IMR-90 (cell line): ENCODE measurements at regions not wholly inside any gene's neighbourhood (a gene's known extent, or its start where the extent isn't known, plus 50 kb on each side); places are given as distances from the start of the nearest gene placed in this dataset.

Experiments
- ATAC-seq: fragments of 200-7000 bp; cut with Tn5 transposase; 2 replicates; pipeline ENCODE4 v1.9.1; 2020; ENCODE audit warnings: low read depth, mild to moderate bottlenecking, moderate library complexity
- BruUV-seq: library from RNA; stranded (reverse); fragments of 400-500 nt; replicated peaks from 2 replicates; lab custom pipeline; 2021; lab: Mats Ljungman, UMichigan
- CTCF ChIA-PET: fragments of 300-600 bp; formaldehyde crosslinking; extraction: SDS; loops from one replicate; lab custom pipeline; 2021; ENCODE audit warnings: antibody characterized with exemption; lab: Yijun Ruan, JAX
- POLR2A ChIA-PET: fragments of 300-600 bp; sonication (Branson Sonifier 250); formaldehyde crosslinking; loops from one replicate; lab custom pipeline; 2022; ENCODE audit warnings: antibody characterized with exemption; ENCODE audit not compliant: unreplicated experiment; lab: Charles Lee
- DNase-seq: peaks from one replicate; pipeline ENCODE4 v3.0.0; 2013
- H2AFZ ChIP-seq: replicated peaks from 2 replicates; pipeline ENCODE3; 2013; ENCODE audit warnings: low read length, mild to moderate bottlenecking; ENCODE audit not compliant: poor library complexity
- H2AK5ac ChIP-seq: 2 replicates; pipeline ENCODE4 v1.6.1; 2013; ENCODE audit warnings: low read depth, low read length, inconsistent platforms
- H2AK9ac ChIP-seq: replicated peaks from 2 replicates; pipeline ENCODE3; 2013; ENCODE audit warnings: mild to moderate bottlenecking, low read depth, low read length, moderate library complexity; ENCODE audit not compliant: poor library complexity
- H2BK120ac ChIP-seq: 2 replicates; pipeline ENCODE4 v1.6.1; 2013; ENCODE audit warnings: low read depth, low read length, inconsistent platforms
- H2BK15ac ChIP-seq: 3 replicates; pipeline ENCODE4 v1.6.1; 2013; ENCODE audit warnings: low read depth, low read length, inconsistent platforms
- H2BK20ac ChIP-seq: 2 replicates; pipeline ENCODE4 v1.6.1; 2013; ENCODE audit warnings: low read depth, mild to moderate bottlenecking, inconsistent platforms, low read length, moderate library complexity
- H2BK5ac ChIP-seq: 2 replicates; pipeline ENCODE4 v1.6.1; 2013; ENCODE audit warnings: mild to moderate bottlenecking, low read depth, low read length, inconsistent platforms; ENCODE audit not compliant: poor library complexity, severe bottlenecking
- H3K14ac ChIP-seq: replicated peaks from 2 replicates; pipeline ENCODE4 v1.6.1; 2013; ENCODE audit warnings: low read depth, low read length, inconsistent platforms
- H3K18ac ChIP-seq: 2 replicates; pipeline ENCODE4 v1.6.1; 2013; ENCODE audit warnings: low read depth, low read length, control low read depth
- H3K23ac ChIP-seq: 2 replicates; pipeline ENCODE4 v1.6.1; 2013; ENCODE audit warnings: low read depth, low read length, inconsistent platforms
- H3K27ac ChIP-seq: 2 replicates; pipeline ENCODE4 v1.5.1; 2013; ENCODE audit warnings: mild to moderate bottlenecking, control low read depth, low read length; ENCODE audit not compliant: insufficient read depth
- H3K27me3 ChIP-seq: 2 replicates; pipeline ENCODE4 v1.6.1; 2013; ENCODE audit warnings: low read length; ENCODE audit not compliant: control insufficient read depth, insufficient read depth
- H3K36me3 ChIP-seq: 2 replicates; pipeline ENCODE4 v1.6.1; 2013; ENCODE audit warnings: low read length, mixed read lengths; ENCODE audit not compliant: control insufficient read depth, insufficient read depth
- H3K4ac ChIP-seq: 2 replicates; pipeline ENCODE4 v1.6.1; 2013; ENCODE audit warnings: low read depth, low read length, inconsistent platforms
- H3K4me1 ChIP-seq: 2 replicates; pipeline ENCODE4 v1.6.1; 2013; ENCODE audit warnings: low read length, mixed read lengths; ENCODE audit not compliant: control insufficient read depth, insufficient read depth
- H3K4me2 ChIP-seq: 2 replicates; pipeline ENCODE4 v1.6.1; 2013; ENCODE audit warnings: low read depth, mild to moderate bottlenecking, control low read depth, low read length, moderate library complexity
- H3K4me3 ChIP-seq: 2 replicates; pipeline ENCODE4 v1.5.1; 2013; ENCODE audit warnings: low read depth, mild to moderate bottlenecking, control low read depth, low read length, moderate library complexity; ENCODE audit not compliant: insufficient read depth
- H3K56ac ChIP-seq: 2 replicates; pipeline ENCODE4 v1.6.1; 2013; ENCODE audit warnings: low read length, inconsistent platforms; ENCODE audit not compliant: insufficient read depth; ENCODE audit errors: extremely low read depth
- H3K79me1 ChIP-seq, 2 experiments: 2 replicates each; pipeline ENCODE4 v1.6.1; 2013; ENCODE audit warnings: low read length in 2 of 2, inconsistent platforms in 1 of 2, low read depth in 1 of 2
- H3K9ac ChIP-seq: 2 replicates; pipeline ENCODE4 v1.6.1; 2013; ENCODE audit warnings: low read depth, low read length, control low read depth
- H3K9me1 ChIP-seq: 2 replicates; pipeline ENCODE4 v1.6.1; 2013; ENCODE audit warnings: low read length, inconsistent platforms; ENCODE audit not compliant: insufficient read depth
- H3K9me3 ChIP-seq: 2 replicates; pipeline ENCODE4 v1.6.1; 2013; ENCODE audit warnings: low read length; ENCODE audit not compliant: control insufficient read depth, insufficient read depth
- H4K20me1 ChIP-seq: 2 replicates; pipeline ENCODE4 v1.6.1; 2013; ENCODE audit warnings: low read length, inconsistent platforms; ENCODE audit not compliant: insufficient read depth
- H4K5ac ChIP-seq: 2 replicates; pipeline ENCODE4 v1.6.1; 2013; ENCODE audit warnings: mild to moderate bottlenecking, low read depth, low read length, control low read depth
- H4K8ac ChIP-seq, 2 experiments: 2 replicates each; pipeline ENCODE4 v1.6.1; 2013; ENCODE audit warnings: low read depth in 2 of 2, low read length in 2 of 2, control low read depth in 1 of 2, inconsistent platforms in 1 of 2
- H4K91ac ChIP-seq: 2 replicates; pipeline ENCODE4 v1.6.1; 2013; ENCODE audit warnings: low read depth, low read length, inconsistent platforms; ENCODE audit not compliant: insufficient read depth
- CEBPB ChIP-seq: IDR thresholded peaks from 2 replicates; pipeline ENCODE4 v1.6.1; 2012; ENCODE audit warnings: low read depth, low read length, improper control_type of control experiment
- FOS ChIP-seq: fragments of 150-350 bp; IDR thresholded peaks from 2 replicates; pipeline ENCODE4 v1.6.1; 2016; ENCODE audit warnings: low read depth, low read length
- MAZ ChIP-seq: IDR thresholded peaks from 2 replicates; pipeline ENCODE4 v1.6.1; 2012; ENCODE audit warnings: low read depth, mild to moderate bottlenecking, low read length, improper control_type of control experiment, moderate library complexity, borderline replicate concordance
- MXI1 ChIP-seq: IDR thresholded peaks from 2 replicates; pipeline ENCODE4 v1.6.1; 2012; ENCODE audit warnings: low read depth, mild to moderate bottlenecking, low read length, moderate library complexity, borderline replicate concordance
- RAD21 ChIP-seq: IDR thresholded peaks from 2 replicates; pipeline ENCODE4 v1.6.1; 2012; ENCODE audit warnings: low read length, improper control_type of control experiment
- RCOR1 ChIP-seq: IDR thresholded peaks from 2 replicates; pipeline ENCODE4 v1.6.1; 2012; ENCODE audit warnings: mild to moderate bottlenecking, low read length, improper control_type of control experiment; ENCODE audit not compliant: insufficient replicate concordance
- RFX5 ChIP-seq: IDR thresholded peaks from 2 replicates; pipeline ENCODE4 v1.8.0; 2012; ENCODE audit warnings: low read depth, mild to moderate bottlenecking, low read length, moderate library complexity
- WGBS, 2 experiments: methylation state at CpG; one replicate each; pipeline versions ENCODE4 v1.1.5 to v1.1.7; 2013; ENCODE audit warnings: missing lambda C conversion rate in 2 of 2; ENCODE audit not compliant: insufficient read length in 1 of 2; ENCODE audit errors: extremely low coverage in 2 of 2; 5-methylcytosine and 5-hydroxymethylcytosine counted together
- dilution Hi-C: fragments of 300-500 bp; cut with HindIII; formaldehyde crosslinking; loops from one replicate; pipeline ENCODE4 v1.14.3; 2018; ENCODE audit warnings: low sequenced_read_pairs; ENCODE audit not compliant: unreplicated experiment
- in situ Hi-C: fragments of 300-500 bp; cut with MboI; formaldehyde crosslinking; loops from 3 replicates; pipeline ENCODE4 v1.14.3; 2019; ENCODE audit warnings: low sequenced_read_pairs, inconsistent platforms, mixed read lengths
- intact Hi-C: fragments of 100-400 bp; cut with micrococcal nuclease; formaldehyde crosslinking; loops from 2 replicates; pipeline ENCODE4 v1.10.0; 2022
- TF ChIP-seq, protein P1 (sequence below): conservative IDR thresholded peaks from 2 replicates; pipeline ENCODE4 v1.5.1; 2012; ENCODE audit warnings: mild to moderate bottlenecking, low read depth, low read length, improper control_type of control experiment
- TF ChIP-seq, protein P2 (sequence below): fragments of 150-350 bp; IDR thresholded peaks from 2 replicates; pipeline ENCODE4 v1.6.1; 2016; ENCODE audit warnings: low read depth, mild to moderate bottlenecking, low read length, moderate library complexity, borderline replicate concordance
- TF ChIP-seq, protein P3 (sequence below): fragments of 150-350 bp; IDR thresholded peaks from 2 replicates; pipeline ENCODE4 v1.6.1; 2017; ENCODE audit warnings: mild to moderate bottlenecking, antibody characterized with exemption, low read length, low read depth

DNA sequence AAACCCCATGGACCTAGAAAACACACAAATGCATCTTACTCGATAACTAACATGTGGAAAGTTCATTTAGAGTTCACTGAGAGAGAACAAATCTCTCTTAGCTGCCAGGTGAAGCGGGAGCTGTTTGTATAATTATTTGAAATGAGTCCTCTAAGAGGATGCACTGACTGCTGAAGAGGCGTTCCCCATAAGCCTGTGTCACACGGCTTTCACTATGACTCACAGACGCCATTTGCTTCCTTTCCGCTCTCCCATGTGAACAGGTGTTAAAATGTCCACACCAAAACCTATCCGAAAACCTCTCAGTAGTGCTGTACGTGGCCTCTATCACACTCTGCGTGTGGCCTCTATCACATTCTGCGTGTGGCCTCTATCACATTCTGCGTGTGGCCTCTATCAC, 101.8 kb downstream of the SOX1 start:
- Histone ChIP-seq H3K27me3 (no peaks in the 10 kb centered on the region), H3K18ac (no peak overlapping the region), H2BK5ac (no peak overlapping the region), H3K27ac (no peak overlapping the region), H3K9ac (no peak overlapping the region), H3K23ac (no peak overlapping the region), H3K4me2 (no peak overlapping the region), H4K5ac (no peak overlapping the region), H3K4ac (no peak overlapping the region), H3K36me3 (no peaks in the 10 kb centered on the region), H2BK20ac (no peak overlapping the region), H3K9me1 (no peaks in the 10 kb centered on the region), H2AFZ (no peak overlapping the region), H2AK5ac (no peak overlapping the region), H3K14ac (no peak overlapping the region), H4K8ac (no peak overlapping the region), H2BK120ac (no peak overlapping the region), H3K4me3 (no peak overlapping the region), H3K56ac (no peak overlapping the region), H3K9me3 (peaks cover 54% of the 10 kb centered on the region), H3K4me1 (no peaks in the 10 kb centered on the region), H2AK9ac (no peak overlapping the region), H4K91ac (no peak overlapping the region), H3K79me1 (no peaks in the 10 kb centered on the region), H4K20me1 (no peaks in the 10 kb centered on the region), H2BK15ac (no peak overlapping the region)
- ATAC-seq: no peak
- in situ Hi-C loops (no loop called here), dilution Hi-C loops (no loop called here), intact Hi-C loops (no loop called here)
- no peak for DNase-seq
- TF ChIP-seq MAZ: no peak
- TF ChIP-seq CEBPB: no peak
- TF ChIP-seq, protein P1, sequence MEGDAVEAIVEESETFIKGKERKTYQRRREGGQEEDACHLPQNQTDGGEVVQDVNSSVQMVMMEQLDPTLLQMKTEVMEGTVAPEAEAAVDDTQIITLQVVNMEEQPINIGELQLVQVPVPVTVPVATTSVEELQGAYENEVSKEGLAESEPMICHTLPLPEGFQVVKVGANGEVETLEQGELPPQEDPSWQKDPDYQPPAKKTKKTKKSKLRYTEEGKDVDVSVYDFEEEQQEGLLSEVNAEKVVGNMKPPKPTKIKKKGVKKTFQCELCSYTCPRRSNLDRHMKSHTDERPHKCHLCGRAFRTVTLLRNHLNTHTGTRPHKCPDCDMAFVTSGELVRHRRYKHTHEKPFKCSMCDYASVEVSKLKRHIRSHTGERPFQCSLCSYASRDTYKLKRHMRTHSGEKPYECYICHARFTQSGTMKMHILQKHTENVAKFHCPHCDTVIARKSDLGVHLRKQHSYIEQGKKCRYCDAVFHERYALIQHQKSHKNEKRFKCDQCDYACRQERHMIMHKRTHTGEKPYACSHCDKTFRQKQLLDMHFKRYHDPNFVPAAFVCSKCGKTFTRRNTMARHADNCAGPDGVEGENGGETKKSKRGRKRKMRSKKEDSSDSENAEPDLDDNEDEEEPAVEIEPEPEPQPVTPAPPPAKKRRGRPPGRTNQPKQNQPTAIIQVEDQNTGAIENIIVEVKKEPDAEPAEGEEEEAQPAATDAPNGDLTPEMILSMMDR: no peak
- TF ChIP-seq, protein P2, sequence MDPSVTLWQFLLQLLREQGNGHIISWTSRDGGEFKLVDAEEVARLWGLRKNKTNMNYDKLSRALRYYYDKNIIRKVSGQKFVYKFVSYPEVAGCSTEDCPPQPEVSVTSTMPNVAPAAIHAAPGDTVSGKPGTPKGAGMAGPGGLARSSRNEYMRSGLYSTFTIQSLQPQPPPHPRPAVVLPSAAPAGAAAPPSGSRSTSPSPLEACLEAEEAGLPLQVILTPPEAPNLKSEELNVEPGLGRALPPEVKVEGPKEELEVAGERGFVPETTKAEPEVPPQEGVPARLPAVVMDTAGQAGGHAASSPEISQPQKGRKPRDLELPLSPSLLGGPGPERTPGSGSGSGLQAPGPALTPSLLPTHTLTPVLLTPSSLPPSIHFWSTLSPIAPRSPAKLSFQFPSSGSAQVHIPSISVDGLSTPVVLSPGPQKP: no peak
- no peak for TF ChIP-seq RCOR1
- TF ChIP-seq, protein P3, sequence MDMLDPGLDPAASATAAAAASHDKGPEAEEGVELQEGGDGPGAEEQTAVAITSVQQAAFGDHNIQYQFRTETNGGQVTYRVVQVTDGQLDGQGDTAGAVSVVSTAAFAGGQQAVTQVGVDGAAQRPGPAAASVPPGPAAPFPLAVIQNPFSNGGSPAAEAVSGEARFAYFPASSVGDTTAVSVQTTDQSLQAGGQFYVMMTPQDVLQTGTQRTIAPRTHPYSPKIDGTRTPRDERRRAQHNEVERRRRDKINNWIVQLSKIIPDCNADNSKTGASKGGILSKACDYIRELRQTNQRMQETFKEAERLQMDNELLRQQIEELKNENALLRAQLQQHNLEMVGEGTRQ: no peak
- TF ChIP-seq RFX5: no peak
- TF ChIP-seq MXI1: no peak
- TF ChIP-seq RAD21: no peak
- no peak for TF ChIP-seq FOS
- 83% methylated on average over 5 of the region's 11 CpGs; no CpG with 5 or more reads in 1 of the 2 experiments for WGBS, 2 experiments
- BruUV-seq: no TSS peak
- POLR2A ChIA-PET: no interaction called here
- CTCF ChIA-PET: no interaction called here
